ENCODE measurements at regions not wholly inside any gene's neighbourhood (a gene's known extent, or its start where the extent isn't known, plus 50 kb on each side); places are given as distances from the start of the nearest gene placed in this dataset.

DNA sequence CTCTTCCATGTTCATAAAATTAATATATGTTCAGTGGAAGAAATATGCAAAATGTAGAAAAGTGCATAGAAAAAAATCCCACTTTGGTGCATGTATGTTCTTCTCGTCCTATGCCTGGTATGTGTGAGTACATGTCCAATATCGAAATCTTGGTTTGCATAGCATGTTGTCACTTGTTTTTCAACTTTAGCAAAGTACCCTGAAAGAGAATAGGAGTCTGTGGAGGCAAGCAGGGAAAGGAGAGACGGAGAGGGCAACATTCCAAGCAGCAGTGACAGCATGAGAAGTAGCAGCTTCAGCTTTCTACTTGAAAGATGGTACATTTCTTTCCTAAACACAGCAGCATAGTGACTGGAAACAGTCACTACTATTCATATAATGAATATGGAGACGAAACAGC, 56.8 kb upstream of the CACNA2D3 start:
- Histone ChIP-seq H3K27me3 (no peaks in the 10 kb centered on the region), H3K36me3 (no peaks in the 10 kb centered on the region), H3K9me3 (peaks cover 2 to 10% of the 10 kb centered on the region in 2 donors), H3K4me3 (no peak overlapping the region), H3K27ac (no peak overlapping the region), H3K4me1 (no peaks in the 10 kb centered on the region)
- intact Hi-C loops (cut with DNase I; ENCODE audit: low total_unique reads) = no loop called here
- in situ Hi-C loops (cut with MboI; ENCODE audit: low pct_ligation_motif_present in 1 of 4, low pct_unique_long_range_greater_than_20kb in 1 of 4, low sequenced_read_pairs in 3 of 4) = no loop called here
- no peak for TF ChIP-seq POLR2A (IDR thresholded peaks at IDR 0.05)
- no peak for TF ChIP-seq EP300 (IDR thresholded peaks at IDR 0.05; ENCODE audit: low read depth)
- TF ChIP-seq POLR2AphosphoS5 (IDR thresholded peaks at IDR 0.05) = no peak
- TF ChIP-seq, protein P1, sequence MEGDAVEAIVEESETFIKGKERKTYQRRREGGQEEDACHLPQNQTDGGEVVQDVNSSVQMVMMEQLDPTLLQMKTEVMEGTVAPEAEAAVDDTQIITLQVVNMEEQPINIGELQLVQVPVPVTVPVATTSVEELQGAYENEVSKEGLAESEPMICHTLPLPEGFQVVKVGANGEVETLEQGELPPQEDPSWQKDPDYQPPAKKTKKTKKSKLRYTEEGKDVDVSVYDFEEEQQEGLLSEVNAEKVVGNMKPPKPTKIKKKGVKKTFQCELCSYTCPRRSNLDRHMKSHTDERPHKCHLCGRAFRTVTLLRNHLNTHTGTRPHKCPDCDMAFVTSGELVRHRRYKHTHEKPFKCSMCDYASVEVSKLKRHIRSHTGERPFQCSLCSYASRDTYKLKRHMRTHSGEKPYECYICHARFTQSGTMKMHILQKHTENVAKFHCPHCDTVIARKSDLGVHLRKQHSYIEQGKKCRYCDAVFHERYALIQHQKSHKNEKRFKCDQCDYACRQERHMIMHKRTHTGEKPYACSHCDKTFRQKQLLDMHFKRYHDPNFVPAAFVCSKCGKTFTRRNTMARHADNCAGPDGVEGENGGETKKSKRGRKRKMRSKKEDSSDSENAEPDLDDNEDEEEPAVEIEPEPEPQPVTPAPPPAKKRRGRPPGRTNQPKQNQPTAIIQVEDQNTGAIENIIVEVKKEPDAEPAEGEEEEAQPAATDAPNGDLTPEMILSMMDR (IDR thresholded peaks at IDR 0.05) = no peak
- no peak for DNase-seq
- 37 to 60% methylated on average over 2 to 4 of the region's 4 CpGs for WGBS, 2 donors (ENCODE audit: low coverage in 1 of 2)

DNA sequence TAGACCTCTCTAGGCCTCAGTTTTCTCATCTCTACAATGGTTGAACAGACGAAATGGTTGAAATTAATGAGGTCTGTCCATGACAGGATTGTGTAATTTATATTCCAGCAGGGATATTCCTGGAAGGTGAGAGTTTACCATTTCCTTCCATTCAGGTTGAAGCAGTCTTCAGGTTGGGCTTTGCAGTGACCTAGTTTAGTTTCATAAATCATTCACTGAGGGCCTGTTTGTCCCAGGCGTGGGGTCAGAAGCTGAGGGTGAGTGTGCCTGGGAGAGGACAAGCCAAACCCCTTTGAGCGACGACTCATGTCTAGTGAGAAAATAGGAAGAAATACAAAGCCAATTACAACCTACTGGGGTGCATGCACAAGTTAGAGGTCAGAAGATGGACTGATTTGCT, 57.2 kb upstream of the CACNA2D3 start:
- no peak for DNase-seq
- TF ChIP-seq POLR2A (IDR thresholded peaks at IDR 0.05) (no peak), EP300 (IDR thresholded peaks at IDR 0.05; ENCODE audit: low read depth) (no peak), POLR2AphosphoS5 (IDR thresholded peaks at IDR 0.05) (no peak)
- TF ChIP-seq, protein P1 (IDR thresholded peaks at IDR 0.05) = no peak
- 75 to 81% methylated on average over 2 to 4 of the region's 4 CpGs for WGBS, 2 donors (ENCODE audit: low coverage in 1 of 2)
- H3K4me1 ChIP-seq = no peaks in the 10 kb centered on the region
- no peaks in the 10 kb centered on the region for H3K27me3 ChIP-seq
- no peak overlapping the region for H3K4me3 ChIP-seq
- intact Hi-C loops (cut with DNase I; ENCODE audit: low total_unique reads) (no loop called here), in situ Hi-C loops (cut with MboI; ENCODE audit: low pct_ligation_motif_present in 1 of 4, low pct_unique_long_range_greater_than_20kb in 1 of 4, low sequenced_read_pairs in 3 of 4) (no loop called here)
- H3K9me3 ChIP-seq = peaks cover 0 to 5% of the 10 kb centered on the region in 2 donors
- H3K27ac ChIP-seq = no peak overlapping the region
- no peaks in the 10 kb centered on the region for H3K36me3 ChIP-seq

DNA sequence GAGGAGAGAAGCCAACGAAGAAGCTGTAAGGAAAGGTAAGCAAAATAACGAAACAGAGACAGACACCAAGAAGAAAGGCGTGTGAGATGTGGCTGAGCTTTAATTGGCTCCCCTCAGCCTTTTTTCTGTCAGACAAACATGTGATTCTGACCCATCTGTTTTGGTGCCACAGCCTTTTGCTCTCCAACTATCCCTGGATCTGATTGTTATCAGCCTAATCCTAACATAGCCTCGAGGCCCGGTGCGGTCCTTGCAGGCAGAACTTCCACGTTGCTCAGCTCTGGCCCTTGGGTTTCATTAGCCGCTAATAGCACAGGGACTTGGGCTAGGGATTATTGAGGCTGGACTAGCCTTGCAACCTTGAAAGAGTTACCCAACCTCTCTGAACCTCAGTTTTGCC, 57.9 kb upstream of the CACNA2D3 start:
- no peaks in the 10 kb centered on the region for H3K4me1 ChIP-seq
- H3K36me3 ChIP-seq = no peaks in the 10 kb centered on the region
- H3K9me3 ChIP-seq = no peaks in the 10 kb centered on the region
- no peak overlapping the region for H3K27ac ChIP-seq
- no peak for DNase-seq
- in situ Hi-C loops (cut with MboI; ENCODE audit: low pct_ligation_motif_present in 1 of 4, low pct_unique_long_range_greater_than_20kb in 1 of 4, low sequenced_read_pairs in 3 of 4) (no loop called here), intact Hi-C loops (cut with DNase I; ENCODE audit: low total_unique reads) (no loop called here)
- H3K4me3 ChIP-seq = no peak overlapping the region
- TF ChIP-seq POLR2A (IDR thresholded peaks at IDR 0.05) (no peak), EP300 (IDR thresholded peaks at IDR 0.05; ENCODE audit: low read depth) (no peak), POLR2AphosphoS5 (IDR thresholded peaks at IDR 0.05) (no peak)
- TF ChIP-seq, protein P1 (IDR thresholded peaks at IDR 0.05) = no peak
- WGBS, 2 donors (ENCODE audit: low coverage in 1 of 2) = 77 to 82% methylated on average over 5 to 8 of the region's 8 CpGs
- H3K27me3 ChIP-seq = no peaks in the 10 kb centered on the region

DNA sequence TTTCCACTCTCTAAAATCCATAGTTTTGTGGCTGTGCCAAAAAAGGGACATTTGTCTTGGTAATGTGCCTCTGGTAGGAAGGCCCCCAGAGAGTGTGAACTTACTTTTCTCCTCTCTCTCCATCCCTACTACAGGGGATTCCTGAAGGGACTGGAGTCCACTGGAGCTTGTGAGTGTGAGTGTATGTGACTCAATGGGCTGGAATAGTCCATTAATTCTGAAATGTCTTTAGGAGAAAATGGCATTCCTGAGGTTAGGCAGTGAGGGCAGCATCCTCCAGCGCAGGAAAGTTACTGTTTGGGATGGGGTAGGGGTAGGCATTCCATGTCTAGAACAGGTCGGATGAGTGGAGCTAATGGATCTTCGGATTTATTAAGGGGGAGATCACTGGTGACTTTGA, 59.8 kb upstream of the CACNA2D3 start:
- Histone ChIP-seq H3K4me3 (no peak overlapping the region), H3K4me1 (no peaks in the 10 kb centered on the region), H3K36me3 (no peaks in the 10 kb centered on the region), H3K27me3 (no peaks in the 10 kb centered on the region), H3K9me3 (no peaks in the 10 kb centered on the region), H3K27ac (no peak overlapping the region)
- intact Hi-C loops (cut with DNase I; ENCODE audit: low total_unique reads) = no loop called here
- in situ Hi-C loops (cut with MboI; ENCODE audit: low pct_ligation_motif_present in 1 of 4, low pct_unique_long_range_greater_than_20kb in 1 of 4, low sequenced_read_pairs in 3 of 4) = no loop called here
- TF ChIP-seq POLR2AphosphoS5 (IDR thresholded peaks at IDR 0.05) (no peak), EP300 (IDR thresholded peaks at IDR 0.05; ENCODE audit: low read depth) (no peak), POLR2A (IDR thresholded peaks at IDR 0.05) (no peak)
- TF ChIP-seq, protein P1 (IDR thresholded peaks at IDR 0.05) = no peak
- DNase-seq = no peak
- 77 to 86% methylated on average over 3 of the region's 3 CpGs for WGBS, 2 donors (ENCODE audit: low coverage in 1 of 2)
